ENCODE measurements at regions not wholly inside any gene's neighbourhood (a gene's known extent, or its start where the extent isn't known, plus 50 kb on each side); places are given as distances from the start of the nearest gene placed in this dataset.

DNA sequence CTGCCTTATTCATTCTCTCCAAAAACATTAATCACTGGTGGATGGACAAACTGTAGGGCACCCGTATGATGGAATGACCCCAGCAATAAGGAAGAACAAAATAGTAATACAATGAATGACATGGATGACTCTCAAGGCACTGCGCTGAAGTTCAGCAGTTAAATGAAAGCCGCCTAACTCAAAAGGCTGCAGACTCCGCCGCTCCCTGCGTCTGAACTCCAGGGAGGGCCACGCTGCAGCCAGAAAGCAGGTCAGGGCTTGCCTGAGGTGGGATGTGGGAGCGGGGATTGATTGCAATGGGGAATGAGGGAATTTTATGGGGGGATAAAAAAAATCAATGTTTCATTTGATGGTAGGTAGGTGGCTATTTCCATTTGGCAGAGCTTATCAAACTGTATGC, 86.5 kb upstream of the LAPTM4A start:
- H3K27ac Mint-ChIP-seq (ENCODE audit: unreplicated experiment): no peak overlapping the region

DNA sequence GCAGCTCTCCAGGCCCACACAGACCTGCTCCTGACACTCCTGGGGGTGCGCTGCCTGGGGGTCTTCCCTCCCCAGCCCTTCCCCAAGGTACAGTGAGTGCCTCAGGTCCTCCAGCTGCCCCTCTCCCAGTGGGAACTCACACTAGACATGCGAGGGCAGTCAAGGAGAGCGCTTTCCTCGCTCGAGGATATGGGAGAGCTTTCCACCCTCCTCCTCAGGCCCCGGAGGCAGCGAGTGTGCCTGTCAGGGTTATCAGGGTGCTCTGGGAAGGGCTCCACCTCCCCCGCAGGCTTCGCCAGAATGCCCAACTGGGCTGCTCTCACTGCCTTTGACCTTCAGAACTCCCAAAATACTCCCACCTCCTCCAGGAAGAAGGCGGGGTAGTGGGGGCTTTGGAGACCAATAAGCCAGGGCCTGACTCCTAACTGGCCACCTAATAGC, 85.7 kb upstream of the LAPTM4A start:
- no peaks in the 10 kb centered on the region for H3K27me3 Mint-ChIP-seq (ENCODE audit: low read depth)

More for the DNA sequence above, 86.5 kb upstream of the LAPTM4A start:
- Mint-ChIP-seq H3K27me3 (ENCODE audit: low read depth) (no peaks in the 10 kb centered on the region), H3K9me3 (ENCODE audit: low read depth) (no peaks in the 10 kb centered on the region), H3K4me3 (ENCODE audit: unreplicated experiment) (no peak overlapping the region), H3K4me1 (ENCODE audit: low read depth) (peaks cover 19% of the 10 kb centered on the region), H3K36me3 (ENCODE audit: low read depth) (no peaks in the 10 kb centered on the region)
- TF ChIP-seq, protein P1, sequence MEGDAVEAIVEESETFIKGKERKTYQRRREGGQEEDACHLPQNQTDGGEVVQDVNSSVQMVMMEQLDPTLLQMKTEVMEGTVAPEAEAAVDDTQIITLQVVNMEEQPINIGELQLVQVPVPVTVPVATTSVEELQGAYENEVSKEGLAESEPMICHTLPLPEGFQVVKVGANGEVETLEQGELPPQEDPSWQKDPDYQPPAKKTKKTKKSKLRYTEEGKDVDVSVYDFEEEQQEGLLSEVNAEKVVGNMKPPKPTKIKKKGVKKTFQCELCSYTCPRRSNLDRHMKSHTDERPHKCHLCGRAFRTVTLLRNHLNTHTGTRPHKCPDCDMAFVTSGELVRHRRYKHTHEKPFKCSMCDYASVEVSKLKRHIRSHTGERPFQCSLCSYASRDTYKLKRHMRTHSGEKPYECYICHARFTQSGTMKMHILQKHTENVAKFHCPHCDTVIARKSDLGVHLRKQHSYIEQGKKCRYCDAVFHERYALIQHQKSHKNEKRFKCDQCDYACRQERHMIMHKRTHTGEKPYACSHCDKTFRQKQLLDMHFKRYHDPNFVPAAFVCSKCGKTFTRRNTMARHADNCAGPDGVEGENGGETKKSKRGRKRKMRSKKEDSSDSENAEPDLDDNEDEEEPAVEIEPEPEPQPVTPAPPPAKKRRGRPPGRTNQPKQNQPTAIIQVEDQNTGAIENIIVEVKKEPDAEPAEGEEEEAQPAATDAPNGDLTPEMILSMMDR (IDR thresholded peaks at IDR 0.05): no peak
- no peak for DNase-seq (ENCODE audit: low spot score)

DNA sequence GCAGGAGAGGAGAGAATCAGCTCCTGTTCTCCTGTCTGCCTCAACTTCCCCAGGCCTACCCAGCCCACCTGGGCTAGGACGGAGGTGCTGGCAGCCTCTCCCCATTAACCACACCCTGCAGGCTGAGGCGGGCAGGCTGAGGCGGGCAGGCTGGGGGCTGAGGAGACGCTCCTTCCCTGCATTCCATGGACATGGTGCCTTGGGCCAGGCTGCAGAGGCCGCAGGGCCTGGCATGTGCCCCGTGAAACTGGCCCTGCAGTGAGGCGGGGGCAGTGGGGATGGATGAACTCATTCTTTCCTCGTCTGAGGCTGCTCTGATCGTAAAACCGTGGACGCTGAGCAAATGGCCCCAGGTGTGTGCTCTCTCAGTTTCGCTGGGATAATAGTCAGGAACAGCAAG, 84.7 kb upstream of the LAPTM4A start:
- no peaks in the 10 kb centered on the region for H3K27me3 Mint-ChIP-seq (ENCODE audit: low read depth)
- DNase-seq (ENCODE audit: low spot score): no peak
- H3K9me3 Mint-ChIP-seq (ENCODE audit: low read depth): no peaks in the 10 kb centered on the region
- no peak overlapping the region for H3K27ac Mint-ChIP-seq (ENCODE audit: unreplicated experiment)
- H3K36me3 Mint-ChIP-seq (ENCODE audit: low read depth): no peaks in the 10 kb centered on the region
- TF ChIP-seq, protein P1 (IDR thresholded peaks at IDR 0.05): no peak
- H3K4me1 Mint-ChIP-seq (ENCODE audit: low read depth): peaks cover 24% of the 10 kb centered on the region
- H3K4me3 Mint-ChIP-seq (ENCODE audit: unreplicated experiment): no peak overlapping the region

More for the DNA sequence above, 85.7 kb upstream of the LAPTM4A start:
- TF ChIP-seq, protein P1 (IDR thresholded peaks at IDR 0.05): no peak
- no peak overlapping the region for H3K27ac Mint-ChIP-seq (ENCODE audit: unreplicated experiment)
- H3K36me3 Mint-ChIP-seq (ENCODE audit: low read depth): no peaks in the 10 kb centered on the region
- no peak for DNase-seq (ENCODE audit: low spot score)
- H3K4me3 Mint-ChIP-seq (ENCODE audit: unreplicated experiment): no peak overlapping the region
- peaks cover 20% of the 10 kb centered on the region for H3K4me1 Mint-ChIP-seq (ENCODE audit: low read depth)
- no peaks in the 10 kb centered on the region for H3K9me3 Mint-ChIP-seq (ENCODE audit: low read depth)

DNA sequence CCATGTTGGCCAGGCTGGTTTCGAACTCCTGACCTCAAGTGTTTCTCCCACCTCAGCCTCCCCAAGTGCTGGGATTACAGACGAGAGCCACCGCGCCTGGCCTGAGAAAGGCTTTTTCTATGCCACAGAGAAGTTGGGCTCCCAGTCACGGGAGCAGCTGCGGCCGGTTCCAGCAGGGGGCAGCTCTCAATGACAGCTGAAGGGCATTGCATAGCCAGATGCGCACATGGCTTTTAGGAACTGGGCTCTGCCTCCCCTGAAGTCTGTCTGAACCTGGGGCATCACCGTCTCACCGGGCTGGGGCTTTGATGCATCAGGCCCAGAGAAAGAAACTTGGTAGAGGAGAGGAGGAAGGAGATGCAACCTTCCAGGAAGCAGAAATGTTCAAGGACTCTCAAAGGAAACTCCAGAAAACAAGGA, 84.2 kb upstream of the LAPTM4A start:
- H3K9me3 Mint-ChIP-seq (ENCODE audit: low read depth): no peaks in the 10 kb centered on the region
- no peak overlapping the region for H3K4me3 Mint-ChIP-seq (ENCODE audit: unreplicated experiment)
- no peaks in the 10 kb centered on the region for H3K27me3 Mint-ChIP-seq (ENCODE audit: low read depth)
- TF ChIP-seq, protein P1 (IDR thresholded peaks at IDR 0.05): peak; percentile 85
- H3K36me3 Mint-ChIP-seq (ENCODE audit: low read depth): no peaks in the 10 kb centered on the region
- peaks cover 29% of the 10 kb centered on the region for H3K4me1 Mint-ChIP-seq (ENCODE audit: low read depth)
- no peak for DNase-seq (ENCODE audit: low spot score)
- H3K27ac Mint-ChIP-seq (ENCODE audit: unreplicated experiment): no peak overlapping the region

DNA sequence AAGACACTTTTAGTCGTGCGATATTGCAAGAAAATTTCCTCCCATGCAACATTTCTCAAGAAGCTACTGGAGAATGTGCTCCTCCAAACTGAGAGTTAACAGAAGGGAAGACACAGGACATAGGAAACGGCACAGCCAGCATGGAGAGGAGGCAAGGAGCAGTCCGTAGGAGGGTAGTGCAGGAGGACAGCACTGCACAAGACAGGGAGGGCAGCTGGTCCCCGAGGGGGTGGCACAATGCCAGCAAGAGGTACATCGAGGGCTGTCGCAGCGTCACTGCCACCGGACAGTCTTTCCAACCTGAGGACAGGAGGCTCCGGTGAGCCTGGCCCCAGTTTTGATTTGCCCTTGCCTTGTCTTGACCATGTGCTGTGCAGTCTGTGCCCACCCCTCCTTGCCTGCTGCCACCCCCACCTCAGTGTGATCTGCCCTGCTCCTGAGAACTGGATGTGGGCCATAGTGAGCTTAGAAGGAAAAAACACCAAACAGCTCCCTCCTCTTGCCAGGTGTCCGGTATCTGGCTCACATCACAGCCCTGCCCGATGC, 81.6 kb upstream of the LAPTM4A start:
- Mint-ChIP-seq H3K36me3 (ENCODE audit: low read depth) (no peaks in the 10 kb centered on the region), H3K4me3 (ENCODE audit: unreplicated experiment) (no peak overlapping the region), H3K4me1 (ENCODE audit: low read depth) (peaks cover 35% of the 10 kb centered on the region), H3K27me3 (ENCODE audit: low read depth) (no peaks in the 10 kb centered on the region), H3K27ac (ENCODE audit: unreplicated experiment) (no peak overlapping the region), H3K9me3 (ENCODE audit: low read depth) (no peaks in the 10 kb centered on the region)
- DNase-seq (ENCODE audit: low spot score): no peak
- TF ChIP-seq, protein P1 (IDR thresholded peaks at IDR 0.05): no peak
